ENCODE measurements at regions not wholly inside any gene's neighbourhood (a gene's known extent, or its start where the extent isn't known, plus 50 kb on each side); places are given as distances from the start of the nearest gene placed in this dataset.

GRCh38 chr11:96482193-96482592 lies 92.4 kb downstream of the JRKL start:
- no peak overlapping the region for H2AK9ac ChIP-seq (replicated peaks; ENCODE audit: low read depth, low read length, poor library complexity)
- no peak overlapping the region for H3K4ac ChIP-seq (ENCODE audit: low read depth, low read length)
- no peak overlapping the region for H3K4me3 ChIP-seq (ENCODE audit: insufficient read depth, low read depth, low read length)
- no peak overlapping the region for H3K9ac ChIP-seq (ENCODE audit: low read depth, low read length)
- POLR2A ChIA-PET (ENCODE audit: unreplicated experiment) = no interaction called here
- BruUV-seq (replicated peaks) = no TSS peak
- H3K4me2 ChIP-seq (ENCODE audit: low read depth, low read length) = no peak overlapping the region
- CTCF ChIA-PET = no interaction called here
- intact Hi-C loops (cut with micrococcal nuclease) = no loop called here
- H4K20me1 ChIP-seq (ENCODE audit: insufficient read depth, low read length) = no peaks in the 10 kb centered on the region
- H4K91ac ChIP-seq (ENCODE audit: insufficient read depth, low read depth, low read length) = no peak overlapping the region
- no peak overlapping the region for H4K8ac ChIP-seq (ENCODE audit: low read depth in 2 of 2, low read length in 2 of 2)
- TF ChIP-seq CTCF (conservative IDR thresholded peaks at IDR 0.05; ENCODE audit: low read depth, low read length) = no peak
- no peak for TF ChIP-seq CHD1 (IDR thresholded peaks at IDR 0.05; ENCODE audit: low read depth, low read length)
- TF ChIP-seq MXI1 (IDR thresholded peaks at IDR 0.05; ENCODE audit: borderline replicate concordance, low read depth, low read length) = no peak
- TF ChIP-seq MAFK (IDR thresholded peaks at IDR 0.05; ENCODE audit: low read depth, low read length) = no peak
- no peak for TF ChIP-seq NFE2L2 (IDR thresholded peaks at IDR 0.05; ENCODE audit: low read depth, low read length)
- TF ChIP-seq USF2 (IDR thresholded peaks at IDR 0.05; ENCODE audit: low read depth, low read length) = no peak
- no peak for TF ChIP-seq MAZ (IDR thresholded peaks at IDR 0.05; ENCODE audit: borderline replicate concordance, low read depth, low read length)
- TF ChIP-seq FOS (IDR thresholded peaks at IDR 0.05; ENCODE audit: low read depth, low read length) = no peak
- no peak overlapping the region for H3K14ac ChIP-seq (replicated peaks; ENCODE audit: low read depth, low read length)
- DNase-seq (no peak), ATAC-seq (ENCODE audit: low read depth) (no peak)
- no peak overlapping the region for H2AK5ac ChIP-seq (ENCODE audit: low read depth, low read length)
- in situ Hi-C loops (cut with MboI; ENCODE audit: low sequenced_read_pairs) = no loop called here
- WGBS, 2 experiments (ENCODE audit: extremely low coverage in 2 of 2, insufficient read length in 1 of 2) = no CpG with 5 or more reads among the region's 2 CpGs
- no peaks in the 10 kb centered on the region for H3K27me3 ChIP-seq (ENCODE audit: control insufficient read depth, insufficient read depth, low read length)
- H3K9me3 ChIP-seq (ENCODE audit: control insufficient read depth, insufficient read depth, low read length) = no peaks in the 10 kb centered on the region
- dilution Hi-C loops (cut with HindIII; ENCODE audit: low sequenced_read_pairs, unreplicated experiment) = no loop called here
- no peaks in the 10 kb centered on the region for H3K36me3 ChIP-seq (ENCODE audit: control insufficient read depth, insufficient read depth, low read length)
- H3K18ac ChIP-seq (ENCODE audit: low read depth, low read length) = no peak overlapping the region
- no peaks in the 10 kb centered on the region for H3K4me1 ChIP-seq (ENCODE audit: control insufficient read depth, insufficient read depth, low read length)
- H2BK20ac ChIP-seq (ENCODE audit: low read depth, low read length) = no peak overlapping the region
- H2BK5ac ChIP-seq (ENCODE audit: low read depth, low read length, poor library complexity, severe bottlenecking) = no peak overlapping the region
- no peak overlapping the region for H2BK15ac ChIP-seq (ENCODE audit: low read depth, low read length)
- H4K5ac ChIP-seq (ENCODE audit: low read depth, low read length) = no peak overlapping the region
- no peak overlapping the region for H3K56ac ChIP-seq (ENCODE audit: extremely low read depth, insufficient read depth, low read length)
- H2BK120ac ChIP-seq (ENCODE audit: low read depth, low read length) = no peak overlapping the region
- H3K27ac ChIP-seq (ENCODE audit: insufficient read depth, low read length) = no peak overlapping the region
- H3K23ac ChIP-seq (ENCODE audit: low read depth, low read length) = no peak overlapping the region
- H2AFZ ChIP-seq (replicated peaks; ENCODE audit: low read length, poor library complexity) = no peak overlapping the region
- no peaks in the 10 kb centered on the region for H3K79me1 ChIP-seq (ENCODE audit: low read depth in 1 of 2, low read length in 2 of 2)
- no peaks in the 10 kb centered on the region for H3K9me1 ChIP-seq (ENCODE audit: insufficient read depth, low read length)

Measured in IMR-90 (cell line).